ENCODE measurements at regions not wholly inside any gene's neighbourhood (a gene's known extent, or its start where the extent isn't known, plus 50 kb on each side); places are given as distances from the start of the nearest gene placed in this dataset.

- no peak for DNase-seq (ENCODE audit: low spot score)
These were observed 362.0 kb downstream of the IRX1 start for GRCh38 chr5:3957658-3958057.

GRCh38 chr5:3958389-3958788 lies 362.8 kb downstream of the IRX1 start:
- no peak for DNase-seq (ENCODE audit: low spot score)

GRCh38 chr5:3962113-3962512 lies 366.5 kb downstream of the IRX1 start:
- no peak for DNase-seq (ENCODE audit: low spot score)

- no peak for DNase-seq (ENCODE audit: low spot score)
These were observed 368.0 kb downstream of the IRX1 start for GRCh38 chr5:3963652-3964051.

- DNase-seq (ENCODE audit: low spot score) = no peak
These were observed 384.5 kb downstream of the IRX1 start for GRCh38 chr5:3980156-3980555.

- no peak for DNase-seq (ENCODE audit: low spot score)
These were observed 392.2 kb downstream of the IRX1 start for GRCh38 chr5:3987867-3988266.

- no peak for DNase-seq (ENCODE audit: low spot score)
These were observed 398.3 kb downstream of the IRX1 start for GRCh38 chr5:3993856-3994473.

GRCh38 chr5:3994628-3995027 lies 399.0 kb downstream of the IRX1 start:
- DNase-seq (ENCODE audit: low spot score) = no peak

GRCh38 chr5:3995954-3996619 lies 400.5 kb downstream of the IRX1 start:
- DNase-seq (ENCODE audit: low spot score) = no peak

GRCh38 chr5:3996707-3997336 lies 401.2 kb downstream of the IRX1 start:
- DNase-seq (ENCODE audit: low spot score) = no peak

GRCh38 chr5:3997670-3998069 lies 402.0 kb downstream of the IRX1 start:
- no peak for DNase-seq (ENCODE audit: low spot score)

- DNase-seq (ENCODE audit: low spot score) = no peak
These were observed 404.3 kb downstream of the IRX1 start for GRCh38 chr5:3999929-4000328.

- no peak for DNase-seq (ENCODE audit: low spot score)
These were observed 405.4 kb downstream of the IRX1 start for GRCh38 chr5:4001004-4001403.

GRCh38 chr5:4001758-4002533 lies 406.3 kb downstream of the IRX1 start:
- DNase-seq (ENCODE audit: low spot score) = no peak

- no peak for DNase-seq (ENCODE audit: low spot score)
These were observed 409.7 kb downstream of the IRX1 start for GRCh38 chr5:4005335-4005734.

- DNase-seq (ENCODE audit: low spot score) = no peak
These were observed 411.4 kb downstream of the IRX1 start for GRCh38 chr5:4007001-4007400.

GRCh38 chr5:4011943-4012342 lies 416.3 kb downstream of the IRX1 start:
- DNase-seq (ENCODE audit: low spot score) = no peak

- DNase-seq (ENCODE audit: low spot score) = no peak
These were observed 417.7 kb downstream of the IRX1 start for GRCh38 chr5:4013106-4013898.

- DNase-seq (ENCODE audit: low spot score) = no peak
These were observed 420.1 kb downstream of the IRX1 start for GRCh38 chr5:4015709-4016108.

- no peak for DNase-seq (ENCODE audit: low spot score)
These were observed 421.6 kb downstream of the IRX1 start for GRCh38 chr5:4017076-4017803.

- no peak for DNase-seq (ENCODE audit: low spot score)
These were observed 422.4 kb downstream of the IRX1 start for GRCh38 chr5:4018007-4018406.

Measured in kidney tubule cell (primary cell).